Esophagus mucosa (tissue), 1 donor: ENCODE measurements at regions not wholly inside any gene's neighbourhood (a gene's known extent, or its start where the extent isn't known, plus 50 kb on each side); places are given as distances from the start of the nearest gene placed in this dataset.
"Not testable (repeated sequence)": the region's sequence is repeated elsewhere in the genome, so short reads cannot be mapped to it uniquely, and the experiment has no call there.

ENCODE experiments used
- ATAC-seq: fragments of 200-7000 bp; cut with Tn5 transposase; one replicate; pipeline ENCODE4 v1.9.1; 2020
- donor health status: DM: yes; HTN: yes; CAD: no.

DNA sequence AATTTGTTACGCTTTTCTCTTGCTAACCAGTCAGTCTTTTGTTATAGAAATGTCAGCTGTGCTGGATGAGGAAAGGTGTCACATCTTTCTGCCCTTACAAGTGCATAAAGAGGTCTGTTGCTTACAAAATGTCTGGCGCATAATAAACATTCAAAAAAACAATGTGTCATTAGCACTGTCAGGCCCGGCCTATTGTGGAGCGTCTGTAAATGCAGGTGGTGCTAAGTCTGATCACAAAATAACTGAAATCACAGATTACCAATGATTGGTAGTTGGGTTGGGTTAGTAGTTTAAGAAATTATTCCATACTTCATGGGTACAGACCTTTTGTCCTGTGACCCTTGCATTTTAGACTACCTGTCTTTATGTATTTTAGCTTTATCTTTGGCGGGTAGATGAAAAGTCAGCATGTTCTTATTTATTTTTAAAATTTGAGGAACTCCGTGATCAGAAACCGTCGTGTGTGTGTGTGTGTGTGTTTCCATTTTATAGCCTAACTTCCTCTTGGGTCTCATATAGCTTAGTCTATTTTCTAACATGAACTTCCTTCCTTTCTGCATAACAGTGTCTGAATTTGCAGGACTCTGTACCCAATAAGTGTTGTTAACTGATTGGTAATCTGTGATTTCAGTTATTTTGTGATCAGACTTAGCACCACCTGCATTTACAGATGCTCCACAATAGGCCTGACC, 88.1 kb upstream of the IFNGR1 start:
- no peak for ATAC-seq

DNA sequence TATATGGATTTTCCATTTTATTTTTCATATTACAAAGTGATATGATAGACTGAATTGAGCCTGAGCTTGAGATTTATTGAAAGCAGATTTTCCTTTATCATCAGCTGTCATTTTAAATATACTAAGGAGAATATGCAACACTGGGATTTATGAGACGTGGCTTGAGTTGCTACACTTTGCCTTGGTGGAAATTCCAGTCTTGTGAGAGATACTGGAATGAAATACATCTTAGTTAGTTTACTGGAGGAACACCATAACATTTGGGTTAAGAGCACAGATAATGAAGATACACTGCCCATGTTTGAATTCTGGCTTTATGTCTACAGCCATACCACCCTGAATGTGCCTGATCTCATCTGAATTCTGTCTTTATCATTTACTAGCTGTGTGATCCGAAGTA, 86.5 kb upstream of the IFNGR1 start:
- ATAC-seq = no peak

DNA sequence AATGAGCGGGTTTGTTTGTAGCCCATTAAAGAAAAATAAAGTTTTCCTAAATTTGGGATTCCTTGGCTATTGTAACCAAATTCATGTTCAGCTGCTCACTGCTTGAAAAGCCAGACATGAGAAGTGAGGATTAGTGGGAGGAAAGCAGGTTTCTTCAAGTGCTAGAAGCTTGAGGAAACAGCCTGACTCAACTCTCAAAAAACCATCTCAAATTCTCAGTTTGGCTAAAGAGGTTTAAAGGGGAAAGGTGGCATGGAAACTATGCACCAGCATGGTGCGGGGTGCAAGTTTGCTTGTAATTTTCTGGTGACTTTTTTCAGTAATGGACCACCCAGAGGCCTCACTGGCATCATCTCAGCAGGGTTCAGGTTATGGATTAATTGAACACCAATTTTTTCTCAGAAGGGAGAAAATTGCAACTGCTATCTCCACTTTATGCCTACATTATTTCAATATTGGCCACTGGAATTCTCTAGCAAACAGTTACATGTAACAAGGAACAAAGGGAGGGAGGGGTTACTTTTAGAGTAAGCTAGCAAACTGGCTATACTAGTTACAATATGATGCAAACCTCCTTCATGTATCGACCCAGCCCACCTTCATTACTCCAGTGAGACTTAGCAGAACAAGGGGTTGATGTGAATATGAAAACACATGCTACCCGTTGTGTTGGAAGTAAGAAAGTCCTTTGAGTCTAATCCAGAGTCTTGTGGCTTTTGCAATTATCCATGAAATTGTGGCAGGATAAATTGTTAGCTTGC, 85.0 kb upstream of the IFNGR1 start:
- ATAC-seq = peak; percentile 84

DNA sequence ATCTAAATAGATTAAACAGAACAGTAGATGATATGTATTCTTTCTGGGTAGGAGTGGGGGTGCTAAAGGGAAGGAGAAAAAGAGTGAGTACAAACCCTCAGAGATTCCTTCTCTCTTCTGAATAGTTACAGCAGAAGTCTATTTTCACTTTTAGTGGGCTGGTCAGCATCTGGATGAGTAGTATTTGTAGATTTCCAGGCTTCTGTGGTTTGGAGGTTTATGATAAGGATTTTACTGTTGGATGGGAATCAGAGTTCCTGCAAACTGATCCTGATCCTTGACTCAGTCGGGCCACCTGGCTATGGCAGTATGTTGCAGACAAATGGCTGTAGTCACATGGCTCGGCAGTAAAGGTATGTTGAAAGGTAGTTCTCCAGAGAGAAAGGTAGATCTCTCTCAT, 84.3 kb upstream of the IFNGR1 start:
- ATAC-seq = no peak

DNA sequence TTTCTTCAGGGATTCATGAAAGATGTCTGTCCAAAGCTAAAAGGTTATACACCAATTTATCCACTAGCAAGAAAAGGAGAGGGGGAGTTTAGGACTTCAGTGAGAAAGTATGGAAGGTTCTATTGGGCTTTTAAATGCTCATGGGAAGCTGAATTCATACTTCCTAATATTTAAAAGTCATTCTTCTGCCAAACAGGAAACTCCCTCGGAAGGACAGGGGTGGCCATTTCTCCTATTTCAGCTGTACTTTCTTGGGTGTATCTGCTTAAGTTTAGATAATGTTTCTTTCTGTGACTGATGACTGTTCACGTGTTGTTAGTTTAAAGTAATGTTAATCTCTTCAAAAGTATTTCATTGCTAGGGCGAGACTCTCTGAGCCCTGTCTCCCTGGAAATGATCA, 80.5 kb upstream of the IFNGR1 start:
- ATAC-seq = no peak

DNA sequence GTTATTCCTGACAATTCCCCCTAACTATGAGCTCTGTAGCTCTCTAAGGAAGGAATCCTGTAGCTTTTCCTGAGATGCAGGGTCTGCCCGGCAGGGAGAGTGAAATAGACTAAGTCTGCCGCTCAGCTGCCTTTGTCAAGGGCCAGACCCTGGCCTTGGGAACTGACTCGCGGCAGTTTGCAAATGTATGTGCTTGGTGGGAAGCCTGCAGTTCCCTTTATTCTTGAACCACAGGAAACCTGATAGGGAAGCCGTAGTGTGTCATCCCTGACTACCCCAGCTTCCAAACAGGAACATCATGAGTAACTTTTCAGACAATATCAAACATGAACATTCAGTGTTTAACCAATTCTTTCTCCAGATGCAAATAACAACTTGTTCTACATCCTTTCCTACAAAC, 78.7 kb upstream of the IFNGR1 start:
- no peak for ATAC-seq

DNA sequence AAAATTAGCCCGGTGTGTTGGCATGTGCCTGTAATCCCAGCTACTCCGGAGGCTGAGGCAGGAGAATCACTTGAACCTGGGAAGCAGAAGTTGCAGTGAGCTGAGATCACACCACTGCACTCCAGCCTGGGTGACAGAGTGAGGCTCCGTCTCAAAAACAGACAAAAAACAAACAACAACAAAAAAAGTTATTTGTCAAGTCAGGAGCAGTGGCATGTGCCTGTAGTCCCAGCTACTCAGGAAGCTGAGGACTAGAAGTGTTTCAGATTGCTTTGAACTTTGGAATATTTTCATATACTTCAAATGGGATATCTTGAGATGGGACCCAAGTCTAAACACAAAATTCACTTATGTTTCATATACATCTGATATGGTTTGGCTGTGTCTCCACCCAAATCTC, 73.1 kb upstream of the IFNGR1 start:
- ATAC-seq = not testable (repeated sequence)

DNA sequence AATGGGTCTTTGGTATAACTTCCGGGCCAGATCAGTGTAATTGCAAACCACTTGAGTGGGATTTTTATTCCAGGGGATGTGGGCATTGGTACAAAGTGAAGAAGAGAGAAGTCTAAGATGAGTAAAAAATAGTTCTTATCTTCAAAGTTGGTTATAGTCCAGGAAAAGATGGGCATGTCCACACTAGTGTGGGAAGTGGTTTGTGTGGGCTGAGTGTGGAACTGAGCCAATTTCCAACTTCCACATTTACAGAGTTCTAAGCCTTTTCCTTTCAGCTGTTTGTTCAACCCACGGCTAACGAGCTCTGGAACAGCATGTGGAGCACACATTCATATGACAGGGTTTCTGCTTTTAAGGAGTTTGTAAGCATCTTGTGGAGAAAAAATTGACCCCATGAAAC, 72.3 kb upstream of the IFNGR1 start:
- peak; percentile 33 for ATAC-seq

DNA sequence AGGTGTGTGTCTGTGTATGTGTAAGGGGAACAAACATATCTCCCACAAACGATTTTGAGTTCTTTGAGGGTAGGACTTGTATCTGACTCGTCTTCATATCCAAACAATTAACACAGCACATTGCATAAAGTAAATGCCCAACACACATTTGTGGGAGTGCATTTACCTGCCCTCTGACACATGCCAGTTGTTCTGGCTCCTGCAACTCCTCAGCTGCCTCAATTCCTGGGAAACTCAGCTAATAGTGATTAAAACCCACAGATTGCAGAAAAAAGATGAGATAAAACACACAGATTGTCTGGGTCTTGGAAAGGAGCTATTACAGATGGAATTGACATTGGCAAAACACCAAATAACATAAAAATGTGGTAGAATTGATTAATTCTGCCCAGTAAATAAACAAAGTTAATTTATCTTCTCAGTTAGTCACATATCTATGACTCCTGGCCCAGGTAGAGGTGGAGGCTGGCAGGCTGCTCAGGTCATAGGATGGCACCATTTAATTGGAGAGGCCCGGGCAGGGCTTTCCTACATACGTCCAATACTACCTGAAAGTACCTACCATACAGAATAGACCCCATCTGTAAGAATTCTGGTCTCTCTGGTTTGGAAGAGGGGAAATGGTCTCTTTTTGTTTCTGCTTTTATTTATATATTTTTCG, 71.5 kb upstream of the IFNGR1 start:
- no peak for ATAC-seq

DNA sequence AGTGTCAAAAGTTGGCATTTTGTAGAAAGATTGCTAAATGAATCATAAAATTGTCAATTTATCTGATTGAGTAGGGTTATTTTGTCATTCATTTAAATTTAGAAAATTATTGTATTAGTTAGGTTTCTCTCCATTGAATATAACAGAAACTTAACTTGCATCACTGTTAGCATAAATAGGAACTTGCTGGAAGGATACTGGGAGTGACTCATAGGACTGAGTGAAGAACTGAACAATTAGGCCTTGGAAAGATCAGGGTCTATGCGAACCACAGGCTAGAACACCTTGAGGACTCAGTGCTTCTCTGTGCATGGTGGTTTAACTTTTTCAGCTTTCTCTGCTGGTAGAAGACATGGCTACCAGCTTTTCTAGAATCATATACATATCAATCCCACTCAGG, 67.7 kb upstream of the IFNGR1 start:
- no peak for ATAC-seq

DNA sequence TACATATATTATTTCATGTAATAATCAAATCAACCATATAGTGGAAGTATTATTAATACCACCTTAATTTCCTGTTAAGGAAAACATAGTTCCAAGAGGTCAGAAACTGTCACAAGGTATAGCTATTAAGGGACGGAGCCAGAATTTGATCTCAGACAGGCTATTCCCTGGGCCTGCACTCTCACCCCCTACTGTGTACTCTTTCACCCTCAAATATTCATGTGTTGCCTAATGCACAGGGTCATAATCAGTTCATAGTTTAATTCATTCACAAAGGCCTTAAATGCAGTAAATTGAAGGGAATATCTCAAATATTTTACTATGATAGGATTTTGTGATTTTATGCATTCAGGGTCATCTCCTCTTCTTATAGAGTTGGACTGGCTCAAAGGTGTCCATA, 67.2 kb upstream of the IFNGR1 start:
- ATAC-seq = no peak

DNA sequence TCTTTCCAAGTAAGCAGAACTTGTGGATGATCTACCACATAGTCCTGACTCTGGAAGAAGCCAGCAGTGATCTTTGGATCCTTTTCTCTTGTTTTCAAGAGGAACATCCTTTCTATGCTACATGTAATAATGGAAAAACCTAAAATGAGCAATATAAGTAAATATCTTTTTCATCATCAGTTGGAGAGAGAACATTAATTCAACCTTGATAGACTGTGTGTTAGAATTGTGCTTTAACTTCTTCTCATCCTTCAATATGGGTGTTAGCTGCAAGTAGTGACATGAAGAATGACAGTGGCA, 65.6 kb upstream of the IFNGR1 start:
- ATAC-seq = no peak

DNA sequence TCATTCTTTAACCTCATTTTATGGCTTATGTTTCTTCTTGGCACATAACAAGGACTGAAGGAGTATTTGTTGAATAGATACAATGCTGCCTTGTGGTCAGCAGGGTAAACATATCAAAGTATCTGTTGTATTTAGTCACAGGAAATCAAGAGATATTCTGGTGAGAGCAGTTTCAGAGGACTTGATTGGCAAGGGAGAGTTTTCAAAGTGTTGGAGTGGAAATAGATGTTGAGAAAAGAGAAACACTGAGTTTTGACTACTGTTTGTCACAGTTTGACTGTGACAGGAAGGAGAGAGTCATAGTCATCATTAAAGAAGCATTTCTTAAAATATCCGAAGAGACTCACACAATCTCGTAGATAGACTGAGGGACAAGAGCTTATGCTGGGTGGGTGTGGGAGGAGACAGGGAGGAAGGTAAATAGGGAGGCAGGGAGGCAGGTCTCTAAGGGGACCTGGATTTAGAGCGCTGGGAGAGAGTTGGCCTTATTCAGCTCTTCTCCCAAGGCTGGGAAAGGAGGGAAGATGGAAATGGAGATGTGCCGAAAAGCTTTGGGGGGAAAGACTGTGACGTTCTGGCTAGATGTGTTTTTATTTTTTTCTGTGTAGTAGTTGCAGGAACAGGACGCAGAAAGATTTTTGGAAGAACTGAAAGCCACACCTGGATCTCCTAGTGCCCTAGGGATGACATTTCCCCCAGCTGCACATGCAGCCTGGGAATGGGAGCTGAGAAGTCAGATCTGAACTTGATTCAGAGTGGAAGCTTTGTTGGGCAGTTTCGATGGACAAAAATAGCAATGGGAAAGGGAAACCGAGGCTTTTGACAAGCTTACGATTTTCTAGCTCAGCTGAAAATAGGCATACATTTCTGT, 65.0 kb upstream of the IFNGR1 start:
- no peak for ATAC-seq

DNA sequence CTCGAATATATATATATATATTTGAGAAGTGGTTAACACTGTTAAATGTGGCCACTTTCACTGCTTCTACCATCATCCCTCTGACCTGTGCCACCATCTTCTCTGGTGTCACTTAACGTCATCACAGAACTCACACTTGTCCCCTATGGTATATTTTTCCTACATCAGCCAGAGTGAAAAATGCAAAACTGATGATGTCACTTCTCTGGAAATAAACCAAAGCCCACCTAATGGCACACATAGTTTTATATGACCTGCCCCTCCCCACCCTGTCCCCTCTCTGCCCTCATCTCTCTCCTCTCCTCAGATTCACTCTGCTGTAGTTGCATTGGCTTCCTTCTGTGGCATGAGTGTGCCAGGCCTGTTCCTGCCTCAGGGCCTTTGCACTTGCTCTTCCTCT, 63.9 kb upstream of the IFNGR1 start:
- no peak for ATAC-seq

DNA sequence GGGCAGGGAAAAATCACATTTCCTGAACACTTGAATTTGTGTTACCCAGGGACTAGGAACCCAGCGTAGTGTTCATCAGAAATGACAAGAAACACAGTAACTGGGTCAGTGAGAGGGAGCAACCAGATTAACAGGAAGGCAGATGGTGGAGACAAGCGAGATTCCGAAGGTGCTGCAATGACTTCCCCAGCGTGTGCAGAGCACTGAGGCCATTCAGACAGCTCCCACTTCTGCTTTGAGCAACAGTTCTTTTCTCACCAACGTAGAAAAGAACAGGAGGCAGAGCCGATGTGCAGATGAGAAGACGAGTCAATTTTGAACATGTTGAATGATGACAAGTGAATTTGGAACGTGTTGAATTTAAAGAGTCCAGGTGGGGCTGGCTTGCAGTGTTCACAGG, 63.1 kb upstream of the IFNGR1 start:
- ATAC-seq = no peak

DNA sequence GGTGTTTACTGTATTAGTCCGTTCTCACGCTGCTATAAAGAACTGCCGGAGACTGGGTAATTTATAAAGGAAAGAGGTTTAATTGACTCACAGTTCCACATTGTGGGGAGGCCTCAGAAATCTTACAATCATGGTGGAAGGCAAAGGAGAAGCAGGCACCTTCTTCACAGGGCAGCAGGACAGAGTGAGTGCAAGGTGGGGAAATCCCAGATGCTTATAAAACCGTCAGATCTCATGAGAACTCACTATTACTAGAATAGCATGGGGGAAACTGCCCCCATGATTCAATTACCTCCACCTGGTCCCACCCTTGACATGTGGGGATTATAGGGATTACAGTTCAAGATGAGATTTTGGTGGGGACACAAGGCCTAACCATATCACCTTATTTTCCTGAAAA, 60.1 kb upstream of the IFNGR1 start:
- not testable (repeated sequence) for ATAC-seq

DNA sequence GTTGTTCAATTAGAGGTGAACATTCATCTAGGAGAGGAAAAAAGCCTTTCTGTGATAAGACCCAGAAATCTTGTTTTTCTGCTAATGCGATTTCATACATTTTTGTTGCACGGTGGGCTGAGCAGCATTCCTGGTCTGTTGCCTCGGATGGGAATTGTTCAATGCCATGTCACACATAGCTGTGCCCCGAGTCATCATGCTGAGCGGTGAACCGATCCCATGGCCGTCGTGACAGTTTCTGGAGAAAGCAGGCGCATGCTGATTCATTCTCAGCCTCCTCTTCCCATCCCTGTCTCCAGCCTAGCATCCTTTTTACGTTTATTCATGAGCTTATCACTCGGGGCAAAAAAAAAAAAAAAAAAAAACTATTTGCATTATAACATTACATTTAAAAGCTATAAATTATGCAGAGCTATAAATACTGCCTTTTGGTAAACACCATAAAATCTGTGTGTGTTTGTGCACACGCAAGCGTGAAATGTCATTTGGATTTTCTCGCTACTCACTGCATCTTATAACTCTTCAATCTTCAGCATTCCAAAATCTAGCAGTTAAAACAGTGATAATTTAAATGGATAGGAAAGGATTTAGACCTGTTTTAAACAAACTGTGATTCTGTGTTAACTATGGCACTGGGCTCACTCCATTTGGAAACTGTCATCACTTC, 58.9 kb upstream of the IFNGR1 start:
- ATAC-seq = no peak

DNA sequence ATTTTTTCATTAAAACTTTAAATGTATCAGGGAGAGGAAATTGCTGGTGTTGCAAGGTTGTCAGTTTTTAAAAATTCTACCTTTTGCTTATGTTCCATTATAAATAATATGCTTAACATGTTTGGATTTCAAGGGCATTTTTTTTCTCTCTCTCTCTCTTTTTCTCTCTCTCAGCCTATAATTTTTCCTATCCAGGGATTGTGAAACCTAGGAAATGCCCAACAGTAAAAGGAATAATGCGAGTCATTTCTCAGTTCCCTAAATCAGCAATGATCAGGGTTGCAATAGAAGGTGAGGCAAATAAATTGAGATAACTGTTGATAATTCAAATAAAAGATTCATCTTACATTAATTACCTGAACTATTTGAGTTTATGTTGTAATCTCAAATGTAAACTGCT, 53.2 kb upstream of the IFNGR1 start:
- ATAC-seq = no peak

DNA sequence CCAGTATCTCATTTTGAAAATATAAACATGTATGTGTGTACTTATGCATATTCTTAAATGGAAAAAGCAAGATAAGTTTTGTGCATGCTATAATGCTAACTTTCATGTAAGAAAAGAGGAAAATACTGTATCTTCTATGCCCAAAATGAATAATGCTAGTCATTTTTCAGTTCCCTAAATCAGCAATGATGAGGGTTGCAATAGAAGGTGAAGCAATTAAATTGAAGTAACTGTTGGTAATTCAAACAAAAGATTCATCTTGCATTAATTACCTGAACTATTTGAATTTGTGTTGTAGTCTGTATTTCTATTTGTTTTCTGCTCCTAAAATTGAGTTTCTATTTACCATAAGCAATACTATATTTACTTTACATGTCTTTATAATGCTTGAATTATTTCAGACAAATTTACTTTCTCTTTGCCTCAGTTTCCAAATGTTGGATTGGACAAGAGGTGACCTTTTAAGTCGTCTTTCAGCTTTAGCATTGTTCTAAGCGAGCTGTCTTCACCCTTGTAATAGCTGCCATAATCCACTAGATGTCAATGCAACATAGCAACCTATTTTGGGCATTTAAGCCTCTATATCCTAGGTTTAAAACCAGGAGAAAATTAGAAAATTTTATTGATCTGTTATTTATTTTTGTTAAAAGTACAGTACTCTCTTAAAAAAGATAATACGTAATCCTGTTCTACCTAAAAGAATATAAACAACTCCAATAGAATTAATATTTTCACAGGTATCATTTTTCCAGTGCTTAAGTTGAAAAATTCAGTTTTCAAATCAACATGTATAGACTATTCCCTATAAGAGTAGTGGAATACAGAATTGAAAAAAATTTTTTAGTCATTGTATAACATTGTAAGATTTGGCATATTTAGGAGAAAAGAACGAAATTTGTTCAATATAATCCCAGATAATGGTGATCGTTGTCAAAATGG, 52.3 kb upstream of the IFNGR1 start:
- ATAC-seq = peak; percentile 75

DNA sequence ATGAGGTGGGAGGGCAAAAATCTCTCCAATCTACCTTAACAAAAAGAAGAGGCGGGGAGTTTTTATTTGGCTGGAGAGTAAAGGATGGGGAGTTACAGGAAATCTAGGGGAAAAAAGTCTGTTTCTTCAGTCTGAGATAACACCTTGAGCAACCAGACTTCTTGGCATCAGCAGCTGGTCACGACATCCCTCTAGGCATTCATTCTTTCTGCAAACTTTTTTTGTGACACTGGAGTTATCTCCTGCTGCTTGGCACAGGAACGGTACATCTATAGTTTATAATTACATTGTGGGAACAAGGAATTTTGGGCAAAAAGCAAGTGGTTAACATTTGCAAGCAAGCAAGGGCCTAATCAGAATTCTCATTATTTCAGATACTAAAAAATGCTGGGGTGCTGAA, 50.6 kb upstream of the IFNGR1 start:
- ATAC-seq = no peak

DNA sequence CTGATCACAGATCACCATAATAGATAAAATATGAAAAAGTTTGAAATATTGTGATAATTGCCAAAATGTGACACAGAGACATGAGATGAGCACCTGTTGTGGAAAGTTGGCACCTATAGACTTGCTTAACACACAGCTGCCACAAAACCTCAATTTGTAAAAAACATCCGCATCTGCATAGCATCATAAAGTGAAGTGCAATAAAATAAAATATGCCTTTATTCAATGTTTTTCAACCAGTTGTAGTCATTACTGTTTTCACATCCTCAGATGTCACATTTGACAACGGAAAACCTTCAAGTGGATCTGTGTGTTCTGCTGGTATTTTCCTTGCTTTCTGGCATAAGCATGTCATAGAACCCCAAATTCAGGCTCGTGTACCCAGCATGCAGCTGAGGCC, 50.2 kb upstream of the IFNGR1 start:
- ATAC-seq = no peak
